Heart right ventricle (tissue), 16 donors: ENCODE measurements at regions not wholly inside any gene's neighbourhood (a gene's known extent, or its start where the extent isn't known, plus 50 kb on each side); places are given as distances from the start of the nearest gene placed in this dataset.

ENCODE experiments used
- ATAC-seq, 8 donors: fragments of 200-7000 bp; cut with Tn5 transposase; one replicate each; pipeline ENCODE4 v1.9.1; 2020; ENCODE audit warnings: mild to moderate bottlenecking in 8 of 8, moderate library complexity in 8 of 8, moderate number of reproducible peaks in 1 of 8
- DNase-seq, 2 donors: peaks; one replicate each; pipeline ENCODE4 v3.0.0-alpha.2; 2020
- H3K27ac ChIP-seq, 10 donors: fragments of 200-600 bp; sonication (generic) in 2 of 10; one replicate each; pipeline versions ENCODE4 v1.5.0 to v1.8.0; 2020 to 2022; ENCODE audit warnings: mild to moderate bottlenecking in 3 of 10
- H3K27me3 ChIP-seq, 7 donors: fragments of 200-600 bp; one replicate each; pipeline ENCODE4 v1.8.0; 2021 to 2022; ENCODE audit warnings: mild to moderate bottlenecking in 2 of 7
- H3K36me3 ChIP-seq, 9 donors: fragments of 200-600 bp; sonication (generic) in 1 of 9; one replicate each; pipeline versions ENCODE4 v1.5.0 to v1.8.0; 2020 to 2022; ENCODE audit warnings: mild to moderate bottlenecking in 2 of 9
- H3K4me1 ChIP-seq, 9 donors: fragments of 200-600 bp; sonication (generic) in 1 of 9; one replicate each; pipeline versions ENCODE4 v1.5.0 to v1.8.0; 2020 to 2022; ENCODE audit warnings: mild to moderate bottlenecking in 4 of 9
- H3K4me3 ChIP-seq, 10 donors: fragments of 200-600 bp; sonication (generic) in 2 of 10; one replicate each; pipeline versions ENCODE4 v1.5.0 to v1.8.0; 2020 to 2022; ENCODE audit warnings: mild to moderate bottlenecking in 7 of 10, moderate library complexity in 2 of 10
- H3K9me3 ChIP-seq, 11 donors: fragments of 200-600 bp in 10 of 11; sonication (generic) in 2 of 11; one replicate each; pipeline versions ENCODE4 v1.5.0 to v1.8.0; 2013 to 2022; ENCODE audit warnings: mild to moderate bottlenecking in 2 of 11, control low read depth in 1 of 11, moderate library complexity in 1 of 11
- CTCF ChIP-seq, 9 donors: fragments of 200-600 bp; sonication (generic) in 2 of 9; IDR thresholded peaks; one replicate each; pipeline versions ENCODE4 v1.5.0 to v1.8.0; 2021 to 2022; ENCODE audit warnings: antibody characterized with exemption in 9 of 9, mild to moderate bottlenecking in 5 of 9, moderate library complexity in 1 of 9
- WGBS, 2 donors: extraction: QIAGEN DNeasy Blood & Tissue Kit; methylation state at CpG; one replicate each; pipeline ENCODE4 v1.1.7; 2013; ENCODE audit warnings: inconsistent platforms in 1 of 2; 5-methylcytosine and 5-hydroxymethylcytosine counted together
- intact Hi-C, 10 donors: fragments of 100-400 bp; cut with DNase I; formaldehyde crosslinking; loops; one replicate each; pipeline versions ENCODE4 v1.11.1 to v1.14.2; 2022
- donor health status: Arrhythmogenic right ventricular cardiomyopathy.
- donor health status: ischemic (EF 13 %, LVEDD 7.1; RV severe dilation, severe dysfunction).
- donor health status: healthy with polysubstance abuse.
- donor health status: DM: no; HTN: yes; CAD: no.
- donor health status: DM: no; HTN: no; CAD: no.
- donor health status: ischemic (EF 25% LVEDD 6.9; RV normal size, moderate dysfunction).
- donor health status: ischemic (EF 25% LVEDD 5.7; RV mildly dilated, moderate dysfunction).
- donor health status: healthy.
- donor health status: DM: yes; HTN: yes; CAD: no.
- donor health status: Ischemic cardiomyopathy.
- donor health status: ischemic (EF 35%, LVEDD 5.7; RV mildly dilated, moderate dysfunction).
- donor health status: nonischemic (EF 11% LVEDD 7.7; RV severe dilation, severe dysfunction).
- donor health status: DM: yes; HTN: yes; CAD: no.
- donor health status: PGD.
- donor health status: ischemic (EF 29% LVEDD 5.4; RV normal size, mild dysfunction).
- donor health status: nonischemic (EF 23%, LVEDD 6.1; RV moderate dilation, normal function).

- TF ChIP-seq CTCF (IDR thresholded peaks at IDR 0.05): no peak
- Histone ChIP-seq H3K27me3 (peaks cover 0 to 6% (median 0%) of the 10 kb centered on the region in 7 donors), H3K27ac (no peak overlapping the region), H3K9me3 (peaks cover 0 to 15% (median 0%) of the 10 kb centered on the region in 11 donors), H3K4me1 (no peaks in the 10 kb centered on the region), H3K4me3 (no peak overlapping the region), H3K36me3 (no peaks in the 10 kb centered on the region)
- 84 to 89% methylated on average over 6 of the region's 6 CpGs for WGBS, 2 donors
- DNase-seq (no peak), ATAC-seq (no peak)
- intact Hi-C loops: no loop called here
These were observed 134.6 kb downstream of the TENT4A start for GRCh38 chr5:6847870-6848269.

- Histone ChIP-seq H3K27ac (no peak overlapping the region), H3K4me3 (no peak overlapping the region), H3K9me3 (peaks cover 0 to 20% (median 0%) of the 10 kb centered on the region in 11 donors), H3K27me3 (peaks cover 0 to 6% (median 0%) of the 10 kb centered on the region in 7 donors), H3K36me3 (no peaks in the 10 kb centered on the region), H3K4me1 (no peaks in the 10 kb centered on the region)
- DNase-seq (no peak), ATAC-seq (no peak)
- 73 to 78% methylated on average over 8 of the region's 8 CpGs for WGBS, 2 donors
- no peak for TF ChIP-seq CTCF (IDR thresholded peaks at IDR 0.05)
- intact Hi-C loops: no loop called here
These were observed 136.3 kb downstream of the TENT4A start for GRCh38 chr5:6849316-6850105.

GRCh38 chr5:6850106-6850432 lies 136.8 kb downstream of the TENT4A start:
- no peak for TF ChIP-seq CTCF (IDR thresholded peaks at IDR 0.05)
- no peaks in the 10 kb centered on the region for H3K36me3 ChIP-seq
- H3K27ac ChIP-seq: no peak overlapping the region
- 72 to 73% methylated on average over 6 of the region's 6 CpGs for WGBS, 2 donors
- ATAC-seq: no peak
- H3K9me3 ChIP-seq: peaks cover 0 to 22% (median 0%) of the 10 kb centered on the region in 11 donors
- no peak for DNase-seq
- intact Hi-C loops: no loop called here
- H3K4me3 ChIP-seq: no peak overlapping the region
- no peaks in the 10 kb centered on the region for H3K4me1 ChIP-seq
- H3K27me3 ChIP-seq: peaks cover 0 to 6% (median 0%) of the 10 kb centered on the region in 7 donors

GRCh38 chr5:6856653-6857052 lies 143.4 kb downstream of the TENT4A start:
- H3K36me3 ChIP-seq: no peaks in the 10 kb centered on the region
- DNase-seq (no peak), ATAC-seq (no peak)
- peaks cover 0 to 15% (median 0%) of the 10 kb centered on the region in 11 donors for H3K9me3 ChIP-seq
- 54 to 61% methylated on average over 5 of the region's 5 CpGs for WGBS, 2 donors
- intact Hi-C loops: no loop called here
- H3K27ac ChIP-seq: no peak overlapping the region
- no peaks in the 10 kb centered on the region for H3K27me3 ChIP-seq
- H3K4me1 ChIP-seq: peaks cover 0 to 5% (median 0%) of the 10 kb centered on the region in 9 donors
- TF ChIP-seq CTCF (IDR thresholded peaks at IDR 0.05): no peak
- no peak overlapping the region for H3K4me3 ChIP-seq
